Ramos (cell line): ENCODE measurements at regions not wholly inside any gene's neighbourhood (a gene's known extent, or its start where the extent isn't known, plus 50 kb on each side); places are given as distances from the start of the nearest gene placed in this dataset.
"Not testable (repeated sequence)": the region's sequence is repeated elsewhere in the genome, so short reads cannot be mapped to it uniquely, and the experiment has no call there.

Source experiments
- in situ Hi-C: fragments of 300-500 bp; cut with MboI; formaldehyde crosslinking; loops from one replicate; pipeline ENCODE4 v1.14.3; 2022; ENCODE audit warnings: low sequenced_read_pairs; ENCODE audit not compliant: unreplicated experiment

DNA sequence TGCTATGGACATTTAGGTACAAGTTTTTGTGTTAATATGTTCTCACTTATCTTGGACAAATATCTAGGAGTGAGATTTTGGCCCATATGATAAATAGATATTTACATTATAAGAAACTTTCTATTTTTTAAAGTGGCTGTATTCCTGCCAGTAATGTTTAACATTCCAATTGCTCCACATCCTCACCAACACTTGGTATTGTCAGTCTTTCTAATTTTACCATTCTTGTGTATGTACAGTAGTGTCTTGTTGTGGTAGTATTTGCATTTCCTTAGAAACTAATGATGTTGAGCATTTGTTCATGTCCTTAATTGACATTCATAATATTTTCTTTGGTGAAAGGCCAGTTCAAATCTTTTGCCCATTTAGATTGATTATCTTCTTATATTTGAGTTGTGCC lies 171.4 kb upstream of the TSHZ3 start:
- in situ Hi-C loops: no loop called here

DNA sequence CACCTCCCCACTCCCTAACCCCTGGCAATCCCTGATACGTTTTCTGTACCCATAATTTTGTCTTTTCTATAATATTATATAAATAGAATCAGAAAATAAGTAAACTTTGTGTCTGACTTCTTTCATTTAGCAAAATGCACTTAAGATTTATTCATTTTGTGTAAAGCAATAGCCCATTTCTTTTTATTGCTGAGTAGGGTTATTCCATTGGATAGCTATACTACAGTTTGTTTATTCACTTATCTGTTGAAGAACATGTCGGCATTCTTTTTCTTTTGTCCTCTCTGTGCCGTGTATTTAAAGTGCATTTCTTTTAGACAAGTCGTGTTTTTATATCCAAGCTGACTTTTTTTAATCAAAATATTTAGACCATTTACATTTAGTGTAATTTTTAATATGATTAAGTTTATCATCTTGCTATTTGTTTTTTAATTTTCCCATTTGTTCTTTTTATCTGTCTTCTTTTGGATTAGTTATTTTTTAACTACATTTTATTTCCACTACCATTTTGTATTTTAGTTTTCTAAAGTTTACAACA lies 176.4 kb upstream of the TSHZ3 start:
- in situ Hi-C loops: no loop called here

DNA sequence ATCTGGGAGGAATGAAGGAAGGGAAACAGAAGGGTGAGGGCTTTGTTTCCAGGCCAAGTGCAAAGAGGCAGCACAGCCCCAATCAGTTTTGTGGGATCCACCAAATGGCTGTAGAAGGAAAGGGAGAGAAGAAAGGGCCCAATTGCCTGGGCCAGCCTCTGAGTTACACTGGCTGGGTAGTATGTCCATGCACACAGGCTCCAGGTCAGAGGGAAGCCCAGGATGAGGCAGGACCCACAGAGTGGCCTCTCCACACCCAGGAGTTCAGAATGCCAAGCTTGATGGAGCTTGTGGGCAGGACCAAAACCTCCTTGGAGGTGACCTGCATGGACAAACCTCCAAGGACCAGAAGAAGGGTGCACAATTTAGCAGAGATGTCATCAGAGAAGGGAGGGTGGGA lies 178.2 kb upstream of the TSHZ3 start:
- in situ Hi-C loops: no loop called here

DNA sequence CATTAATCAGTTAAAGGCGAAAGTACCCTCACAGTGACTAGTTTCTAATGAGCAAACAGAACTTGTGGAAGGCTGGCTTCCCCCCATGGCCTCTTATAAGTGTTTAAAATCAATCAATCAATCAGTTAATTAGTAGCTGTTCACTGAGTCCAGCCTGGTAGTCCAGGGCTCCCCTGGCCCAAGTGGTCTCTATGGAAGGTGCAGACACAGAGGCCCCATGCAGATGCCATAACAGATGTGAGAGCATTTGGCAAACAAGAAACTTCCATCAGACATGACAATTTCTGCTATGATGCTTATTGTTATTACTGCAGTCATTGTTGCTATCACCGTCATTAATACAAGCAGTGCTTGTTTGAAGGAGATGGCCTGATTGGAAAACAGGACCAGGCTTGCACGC lies 179.0 kb upstream of the TSHZ3 start:
- in situ Hi-C loops: no loop called here

GRCh38 chr19:31529121-31529520 lies 179.9 kb upstream of the TSHZ3 start:
- in situ Hi-C loops: no loop called here

DNA sequence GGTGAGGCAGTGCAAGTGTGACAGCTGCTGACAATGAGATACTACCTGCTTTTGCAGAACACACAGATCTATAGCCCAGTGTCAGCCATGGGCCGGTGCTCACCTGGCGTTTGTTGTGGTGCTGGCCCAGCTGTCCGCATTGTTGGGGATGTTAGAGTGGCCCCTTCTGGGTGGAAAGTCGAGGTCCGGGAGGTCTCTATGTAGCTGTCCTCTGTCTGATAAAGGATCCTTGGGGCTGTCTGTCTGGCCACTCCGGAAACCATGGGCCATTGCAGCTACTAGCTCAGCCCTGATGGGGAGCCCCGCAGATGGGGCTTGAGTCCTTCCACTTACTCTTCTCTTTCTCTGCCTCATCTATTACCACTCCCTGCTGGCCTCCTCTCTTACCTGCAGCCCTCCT lies 181.5 kb upstream of the TSHZ3 start:
- in situ Hi-C loops: no loop called here

GRCh38 chr19:31531326-31531725 lies 182.1 kb upstream of the TSHZ3 start:
- in situ Hi-C loops: no loop called here

- in situ Hi-C loops: no loop called here
Observed at GRCh38 chr19:31532034-31532433, 182.8 kb upstream of the TSHZ3 start.

DNA sequence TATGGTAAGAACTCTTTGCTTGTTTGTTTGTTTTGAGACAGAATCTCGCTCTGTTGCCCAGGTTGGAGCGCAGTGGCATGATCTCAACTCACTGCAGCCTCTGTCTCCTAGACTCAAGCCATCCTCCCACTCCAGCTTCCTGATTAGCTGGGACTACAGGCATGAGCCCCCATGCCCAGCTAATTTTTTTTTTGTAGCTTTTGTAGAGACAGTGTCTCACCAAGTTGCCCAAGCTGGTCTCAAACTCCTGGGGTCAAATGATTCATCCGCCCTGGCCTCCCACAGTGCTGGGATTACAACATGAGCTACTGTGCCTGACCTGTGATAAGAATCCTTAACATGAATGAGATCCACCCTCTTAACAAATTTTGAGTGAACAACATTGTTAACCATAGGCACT lies 183.9 kb upstream of the TSHZ3 start:
- in situ Hi-C loops: no loop called here

- in situ Hi-C loops: no loop called here
Observed at GRCh38 chr19:31534231-31534630, 185.0 kb upstream of the TSHZ3 start.

- in situ Hi-C loops: no loop called here
Observed at GRCh38 chr19:31534786-31535657, 185.8 kb upstream of the TSHZ3 start.

DNA sequence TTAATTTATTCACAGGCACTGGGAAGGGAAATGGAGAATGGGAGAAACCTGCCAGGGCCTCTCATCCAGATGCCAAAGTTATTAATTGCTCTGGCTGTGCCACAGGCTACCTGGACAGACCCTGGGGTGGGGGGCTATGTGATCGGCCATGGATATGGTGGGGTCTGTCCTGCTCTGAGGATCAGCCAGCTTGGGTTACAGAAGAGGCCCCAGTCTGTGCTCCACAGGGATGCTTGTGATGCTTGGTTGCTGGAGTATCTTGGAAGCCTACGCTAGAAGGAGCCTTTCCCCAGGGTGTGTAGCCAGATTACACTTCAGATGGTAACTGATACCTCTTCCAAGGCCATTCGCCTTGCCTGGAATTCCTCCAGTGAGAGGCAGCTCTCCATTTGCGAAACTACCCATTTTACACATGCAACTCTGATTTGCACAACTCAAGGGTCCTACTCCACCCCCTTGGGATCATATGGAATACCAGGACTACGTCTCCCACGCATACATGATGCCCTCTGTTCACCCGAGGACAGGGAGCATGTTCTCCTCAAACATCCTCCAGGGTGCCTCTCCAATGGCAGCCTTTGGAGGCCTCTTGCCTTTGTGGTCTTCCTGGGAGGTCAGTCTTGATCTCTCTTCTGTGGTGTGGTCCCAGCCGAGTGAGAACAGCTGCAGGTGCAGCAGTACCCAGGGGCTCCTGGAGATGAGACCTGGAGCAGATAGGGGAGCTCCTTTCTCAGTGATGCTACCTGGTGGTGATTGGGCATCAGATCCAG lies 186.6 kb upstream of the TSHZ3 start:
- in situ Hi-C loops: no loop called here

GRCh38 chr19:31537136-31537535 lies 187.9 kb upstream of the TSHZ3 start:
- in situ Hi-C loops: no loop called here

DNA sequence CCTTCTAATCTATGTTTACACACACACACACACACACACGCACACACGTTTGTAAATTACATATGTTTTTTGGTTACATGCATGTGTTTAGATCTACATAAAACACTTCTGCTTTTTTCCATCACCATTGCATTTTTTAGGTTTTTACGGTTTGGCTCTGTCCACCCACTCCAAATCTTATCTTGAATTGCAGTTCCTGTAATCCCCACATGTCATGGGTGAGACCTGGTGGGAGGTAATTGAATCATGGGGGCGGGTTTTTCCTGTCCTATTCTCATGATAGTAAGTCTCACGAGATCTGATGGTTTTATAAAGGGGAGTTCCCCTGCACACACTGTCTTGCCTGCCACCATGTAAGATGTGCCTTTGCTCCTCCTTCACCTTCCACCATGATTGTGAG lies 188.7 kb upstream of the TSHZ3 start:
- in situ Hi-C loops: not testable (repeated sequence)

GRCh38 chr19:31538879-31539278 lies 189.6 kb upstream of the TSHZ3 start:
- in situ Hi-C loops: no loop called here

GRCh38 chr19:31539386-31539785 lies 190.2 kb upstream of the TSHZ3 start:
- in situ Hi-C loops: no loop called here

GRCh38 chr19:31541396-31541795 lies 192.2 kb upstream of the TSHZ3 start:
- in situ Hi-C loops: no loop called here

DNA sequence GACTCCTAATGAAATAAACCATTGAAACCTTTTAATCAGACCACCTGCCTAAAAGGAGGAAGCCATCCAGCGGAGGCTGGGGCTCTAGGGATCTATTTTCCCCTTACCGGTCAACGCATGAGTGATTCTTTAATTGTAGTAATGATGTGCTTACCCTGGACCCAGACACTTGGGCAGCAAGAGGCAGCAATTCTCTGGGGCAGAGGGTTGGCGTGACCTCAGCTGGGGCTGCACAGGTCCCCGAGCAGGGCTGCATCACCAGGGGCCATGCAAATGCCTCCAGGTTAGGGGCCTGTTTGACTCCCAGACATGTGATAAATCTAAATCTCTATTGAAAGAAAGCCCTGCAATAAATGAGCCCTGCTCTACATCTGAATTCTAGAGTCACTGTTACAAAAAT lies 194.2 kb upstream of the TSHZ3 start:
- in situ Hi-C loops: no loop called here

- in situ Hi-C loops: no loop called here
Observed at GRCh38 chr19:31545777-31546176, 196.5 kb upstream of the TSHZ3 start.

DNA sequence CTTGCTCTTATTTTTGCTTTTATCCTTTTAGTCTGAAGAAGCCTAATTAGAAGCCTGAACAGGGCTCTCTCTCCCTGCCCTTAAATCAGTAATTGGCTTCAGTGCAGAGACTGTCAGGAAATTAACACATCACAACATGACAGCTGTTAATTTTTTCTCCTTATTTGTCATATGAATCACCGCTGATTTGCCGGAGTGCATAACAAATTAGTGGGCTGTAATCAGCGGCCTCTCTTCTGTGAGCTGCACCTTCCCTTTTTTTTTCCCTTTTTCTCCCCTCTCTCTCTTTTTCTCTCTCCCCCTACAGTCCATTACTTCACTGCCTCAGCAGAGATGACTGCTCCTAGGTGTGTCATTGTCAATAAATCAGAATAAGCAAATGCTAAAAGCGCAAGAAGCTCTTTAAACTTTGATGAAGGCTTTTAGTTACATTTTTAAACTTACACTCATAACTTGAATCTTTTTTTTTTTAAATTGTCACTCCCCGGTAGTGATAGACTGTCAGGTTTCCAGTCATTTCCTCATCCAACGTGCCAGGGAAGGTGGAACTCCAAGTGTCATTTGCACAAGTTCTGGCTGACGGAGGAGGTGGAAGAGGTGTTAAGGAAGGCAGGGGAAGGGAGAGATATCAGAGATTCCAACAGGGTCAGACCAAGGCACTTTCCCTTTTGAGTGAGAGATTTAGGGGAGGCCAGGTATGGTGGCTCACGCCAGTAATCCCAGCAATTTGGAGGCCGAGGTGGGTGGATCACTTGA lies 197.1 kb upstream of the TSHZ3 start:
- in situ Hi-C loops: no loop called here

DNA sequence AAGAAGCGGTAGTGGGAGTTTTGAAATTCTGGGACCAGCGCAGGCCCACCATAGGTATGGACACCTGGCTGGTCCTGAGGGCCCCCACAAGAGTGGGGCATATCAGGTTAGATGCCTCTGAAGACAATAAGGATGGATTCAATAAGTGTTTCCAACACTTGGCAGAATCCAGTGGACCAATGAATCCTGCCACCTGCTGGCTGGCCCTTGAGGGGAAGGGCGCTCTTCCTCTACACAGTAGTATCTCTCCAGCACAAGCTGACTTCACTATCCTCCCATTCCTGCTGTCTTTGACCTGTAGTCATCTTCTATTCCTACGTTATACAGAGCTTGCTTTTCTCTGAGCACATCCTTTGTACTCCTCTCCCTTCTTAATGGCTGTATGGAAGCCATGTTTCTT lies 199.7 kb upstream of the TSHZ3 start:
- in situ Hi-C loops: no loop called here
